GM21723 (cell line): ENCODE measurements at regions not wholly inside any gene's neighbourhood (a gene's known extent, or its start where the extent isn't known, plus 50 kb on each side); places are given as distances from the start of the nearest gene placed in this dataset.
A peak's percentile ranks its signal among the peaks of the same experiment; 100 is the strongest.

Experiments used
- ATAC-seq: cut with Tn5 transposase; IDR thresholded peaks from one replicate; pipeline ENCODE4 v1.9.1; 2021; ENCODE audit warnings: mild to moderate bottlenecking, moderate library complexity; ENCODE audit not compliant: unreplicated experiment

DNA sequence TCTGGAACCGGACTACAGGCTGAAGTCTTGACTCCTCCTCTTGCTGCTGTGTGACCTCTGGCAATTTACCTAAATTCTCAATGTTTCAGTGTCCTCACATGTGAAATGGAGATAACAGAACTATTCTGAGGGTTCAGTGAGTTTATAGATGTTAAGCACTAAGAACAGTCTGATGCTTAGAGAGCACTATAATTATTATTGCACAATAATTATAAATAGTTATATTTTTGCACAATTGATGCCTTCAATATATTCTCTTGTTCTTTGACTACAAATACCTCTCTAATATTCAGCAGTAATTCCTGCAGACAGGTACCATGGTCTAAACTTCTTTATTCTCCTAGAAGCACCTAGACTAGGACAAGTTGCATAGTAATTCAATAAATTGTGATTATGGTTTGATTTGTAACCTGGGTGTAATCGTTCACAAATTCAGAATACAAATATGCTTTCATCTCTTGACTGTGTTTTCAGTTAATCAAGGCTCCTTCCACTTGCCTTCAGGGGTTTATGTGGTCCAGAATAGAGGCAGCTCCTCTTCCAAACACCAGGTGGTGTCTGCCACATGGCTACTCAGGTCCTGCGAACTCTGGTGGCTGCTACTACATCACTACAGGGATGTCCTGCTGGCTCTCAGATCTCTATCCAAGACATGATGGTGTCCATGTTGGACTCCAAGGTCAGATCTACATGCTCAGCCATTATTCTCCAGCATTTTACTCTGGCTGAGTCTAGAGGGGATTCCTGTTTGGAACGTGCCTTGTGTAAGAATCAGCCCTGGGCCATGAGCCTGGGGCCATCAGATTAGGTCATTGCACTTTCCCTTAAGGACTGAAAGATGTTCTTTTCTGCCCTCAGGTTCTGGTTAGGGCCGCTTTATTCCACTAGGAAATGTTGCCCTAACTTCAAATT, 103.4 kb downstream of the QRFPR start:
- peak; percentile 60 for ATAC-seq

DNA sequence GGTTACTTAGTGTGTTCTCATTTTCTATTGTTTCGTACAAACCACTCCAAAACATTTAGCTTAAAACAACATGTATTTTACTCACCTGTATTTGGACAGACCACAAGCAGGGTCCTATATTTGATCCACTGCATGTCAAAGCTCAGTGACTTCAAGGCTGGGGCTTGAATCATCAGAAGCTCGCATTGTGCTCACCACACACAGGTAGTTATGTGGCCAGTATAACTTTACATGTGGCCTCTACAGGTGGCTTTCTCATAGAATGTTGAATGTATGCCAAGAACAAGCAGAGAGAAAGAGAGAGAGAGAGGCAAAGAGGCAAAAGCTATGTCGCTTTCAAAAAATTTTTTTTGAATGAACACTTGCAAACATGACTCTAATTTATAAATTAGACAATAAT, 107.6 kb downstream of the QRFPR start:
- no peak for ATAC-seq

DNA sequence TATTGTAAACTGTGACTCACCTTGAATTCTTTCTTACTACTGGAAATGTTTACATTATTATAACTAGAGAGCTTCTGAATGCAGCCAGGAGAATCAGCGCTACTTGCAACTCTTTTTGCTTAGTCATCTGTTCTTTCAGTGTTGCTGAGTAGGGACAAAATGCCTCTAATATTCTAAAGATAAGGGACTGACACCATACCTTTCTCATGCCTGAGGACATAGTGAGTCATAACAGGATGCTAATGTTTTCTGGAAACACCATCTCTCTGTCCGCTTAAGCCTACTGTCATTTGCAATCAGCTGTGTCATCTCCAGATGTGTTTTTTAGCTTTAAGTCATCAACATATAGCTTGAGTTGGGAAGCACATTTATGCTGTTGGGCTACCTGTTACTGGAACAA, 108.3 kb downstream of the QRFPR start:
- ATAC-seq, result peak; percentile 78

DNA sequence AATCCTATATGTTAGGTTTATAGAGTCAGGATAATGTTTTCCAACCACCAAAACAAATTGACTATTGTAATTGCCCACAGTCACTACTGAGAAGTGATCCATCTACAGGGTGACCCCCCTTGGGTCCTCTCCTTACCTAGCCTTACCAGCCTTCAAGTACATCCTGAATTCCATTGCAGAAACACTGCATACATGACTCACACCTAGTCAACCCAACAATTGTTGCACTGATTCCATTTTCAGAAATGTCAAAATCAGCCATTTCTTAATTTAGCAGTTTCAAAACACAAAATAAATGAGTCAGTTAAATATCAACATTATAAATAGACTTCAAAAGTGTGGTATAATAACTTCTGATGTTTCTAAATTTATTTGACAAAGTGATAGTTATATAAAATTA, 106.3 kb upstream of the TNIP3 start:
- ATAC-seq, result no peak

DNA sequence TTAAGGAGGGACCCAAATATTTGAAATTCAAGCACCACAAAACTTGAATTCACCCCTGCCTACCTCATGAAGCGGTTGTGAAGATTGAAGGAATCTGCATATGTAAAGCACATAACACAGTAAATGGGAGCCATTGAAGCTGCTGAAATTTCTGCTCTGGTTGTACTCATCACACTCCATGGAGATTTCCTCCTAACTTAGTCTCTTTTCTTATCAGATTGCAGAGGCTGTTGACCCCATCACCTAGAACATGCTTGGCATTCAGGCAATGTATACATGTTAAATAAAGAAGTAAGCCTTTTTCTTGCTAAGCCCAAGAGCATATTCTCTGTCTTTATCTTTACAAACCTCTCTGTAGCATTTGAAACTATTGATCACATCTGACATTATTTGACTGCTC, 104.9 kb upstream of the TNIP3 start:
- no peak for ATAC-seq

DNA sequence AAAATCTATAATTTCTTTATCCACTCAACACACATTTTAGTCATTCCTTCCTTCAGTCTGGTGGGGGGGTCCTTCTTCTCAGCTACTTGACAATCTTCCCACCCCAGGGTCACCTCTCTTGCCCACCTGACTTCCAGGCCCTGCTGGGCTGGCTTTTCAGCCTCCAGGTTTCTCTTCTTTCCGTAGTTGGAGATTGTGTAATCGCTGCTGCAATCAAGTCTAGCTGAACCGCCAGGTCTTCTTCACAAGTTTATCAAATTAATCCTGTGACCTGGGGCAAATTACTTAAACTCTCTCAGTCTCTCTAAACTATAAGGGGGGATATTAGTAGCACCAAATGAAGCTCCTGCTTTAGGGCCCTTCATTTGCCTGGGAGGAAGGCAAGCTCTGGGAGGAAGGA, 102.9 kb upstream of the TNIP3 start:
- ATAC-seq, result no peak

DNA sequence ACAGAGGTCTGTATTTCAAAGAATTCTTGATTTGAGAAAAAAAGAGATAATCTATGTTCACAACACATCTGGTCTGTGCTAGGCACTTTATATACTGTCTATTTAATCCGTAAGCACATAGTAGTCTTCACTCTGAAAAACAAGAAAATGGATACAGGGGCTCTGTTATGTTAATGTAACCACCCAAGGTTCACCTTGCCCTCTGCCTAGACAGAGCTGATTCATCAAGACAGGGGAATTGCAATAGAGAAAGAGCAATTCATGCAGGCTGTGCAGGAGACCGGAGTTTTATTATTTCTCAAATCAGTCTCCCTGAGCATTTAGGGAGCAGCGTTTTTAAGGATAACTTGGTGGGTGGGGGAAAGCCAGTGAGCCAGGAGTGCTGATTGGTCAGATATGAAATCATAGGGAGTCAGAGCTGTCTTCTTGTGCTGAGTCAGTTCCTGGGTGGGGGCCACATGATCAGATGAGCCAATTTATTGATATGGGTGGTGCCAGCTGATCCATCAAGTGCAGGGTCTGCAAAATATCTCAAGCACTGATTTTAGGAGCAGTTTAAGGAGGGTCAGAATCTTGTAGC, 92.9 kb upstream of the TNIP3 start:
- ATAC-seq, result no peak

DNA sequence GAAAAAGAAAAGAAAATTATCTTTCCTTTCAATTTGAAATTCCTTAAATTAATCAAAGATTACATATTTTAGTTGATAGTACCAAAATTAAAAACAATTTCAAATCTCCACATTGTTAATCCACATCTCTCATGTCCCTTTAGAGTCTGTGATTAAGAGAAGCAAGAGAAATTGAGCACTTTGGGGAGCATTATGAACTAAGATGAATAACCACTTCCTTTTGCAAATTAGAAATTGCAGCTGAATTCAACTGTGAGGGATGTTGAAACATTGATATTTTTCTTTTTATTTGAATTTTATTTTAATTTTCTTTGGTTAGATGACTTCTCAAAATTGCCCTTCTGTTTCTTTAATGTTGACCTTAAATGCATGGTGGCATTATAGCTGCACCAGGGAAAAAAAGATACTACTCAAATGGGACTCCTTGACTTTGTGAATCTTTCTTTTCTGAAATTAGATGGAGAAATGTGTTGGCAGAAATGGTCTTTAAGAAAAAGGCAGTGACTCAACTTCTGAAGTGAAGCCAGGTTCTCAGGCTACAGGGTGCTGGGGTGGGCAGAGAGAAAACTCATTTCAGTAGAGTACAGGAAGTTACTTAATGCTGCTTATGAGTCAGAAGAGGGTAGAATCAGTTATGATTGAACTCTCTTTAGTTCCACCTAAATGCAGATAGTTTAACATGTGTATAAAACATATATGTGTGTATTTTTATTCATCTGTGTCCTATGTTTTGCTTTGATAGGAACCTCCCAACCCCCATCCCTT, 92.0 kb upstream of the TNIP3 start:
- ATAC-seq, result peak; percentile 99

DNA sequence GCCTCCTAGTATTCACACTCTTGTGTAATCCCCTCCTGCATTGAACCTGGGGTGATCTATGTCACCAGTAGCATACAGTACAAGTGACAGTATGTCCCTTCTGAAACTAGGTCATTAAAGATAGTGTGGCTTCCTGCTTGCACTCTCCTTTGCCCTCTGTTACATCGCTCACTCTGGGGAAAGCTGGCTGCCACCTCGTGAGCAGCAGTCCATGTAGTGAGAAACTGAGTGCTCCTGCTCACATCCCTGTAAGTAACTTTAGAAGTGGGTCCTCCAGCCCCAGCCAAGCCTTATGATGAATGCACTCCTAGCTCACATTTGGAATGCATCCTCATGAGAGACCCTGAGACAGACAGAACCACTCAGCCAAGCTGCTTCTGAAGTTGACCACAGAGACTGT, 89.8 kb upstream of the TNIP3 start:
- no peak for ATAC-seq

DNA sequence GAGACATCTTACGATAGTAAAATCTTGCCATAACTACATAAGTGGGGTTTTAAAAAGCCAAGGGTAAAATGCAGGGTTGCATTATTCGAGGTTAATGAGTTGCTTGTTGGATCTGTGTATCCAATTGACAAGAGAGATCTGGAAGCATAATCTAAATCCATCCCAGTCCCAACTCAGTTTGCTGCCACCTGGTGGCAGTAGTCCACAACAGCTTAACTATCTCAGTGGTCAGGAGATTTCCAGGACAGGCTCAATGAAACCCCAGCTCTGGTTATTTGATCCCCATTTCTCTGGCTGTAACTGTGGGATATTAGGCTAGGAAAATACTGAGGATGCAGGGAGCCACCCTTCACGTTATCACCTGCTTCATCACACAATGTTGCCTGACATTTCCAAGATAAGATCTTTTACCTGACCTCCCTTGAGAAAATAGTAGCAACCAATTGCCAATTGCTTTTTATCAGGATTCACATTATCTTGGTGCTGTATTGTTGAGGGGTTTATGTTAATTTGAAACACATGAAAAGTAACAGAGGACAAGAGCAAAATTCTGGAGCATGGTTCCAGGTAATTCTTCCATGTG, 88.2 kb upstream of the TNIP3 start:
- no peak for ATAC-seq

DNA sequence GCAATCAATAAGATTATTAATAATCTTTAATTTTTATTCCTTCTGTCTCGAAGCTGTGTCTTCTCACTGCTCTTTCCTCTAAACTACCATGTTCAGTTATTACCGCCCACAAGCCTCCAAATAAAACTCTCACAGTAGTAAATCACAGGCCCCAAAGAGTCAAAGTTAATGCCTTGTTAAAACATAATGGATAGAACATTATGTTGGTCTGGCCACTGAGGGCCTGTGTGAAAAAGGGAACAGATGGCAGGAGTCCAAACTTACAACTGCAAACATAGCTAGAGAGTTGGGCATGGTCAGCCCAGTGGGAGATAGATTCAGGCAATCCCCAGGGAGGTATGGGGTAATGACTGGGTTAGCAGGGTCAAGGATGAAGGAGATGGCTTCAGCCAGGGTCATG, 84.6 kb upstream of the TNIP3 start:
- no peak for ATAC-seq

DNA sequence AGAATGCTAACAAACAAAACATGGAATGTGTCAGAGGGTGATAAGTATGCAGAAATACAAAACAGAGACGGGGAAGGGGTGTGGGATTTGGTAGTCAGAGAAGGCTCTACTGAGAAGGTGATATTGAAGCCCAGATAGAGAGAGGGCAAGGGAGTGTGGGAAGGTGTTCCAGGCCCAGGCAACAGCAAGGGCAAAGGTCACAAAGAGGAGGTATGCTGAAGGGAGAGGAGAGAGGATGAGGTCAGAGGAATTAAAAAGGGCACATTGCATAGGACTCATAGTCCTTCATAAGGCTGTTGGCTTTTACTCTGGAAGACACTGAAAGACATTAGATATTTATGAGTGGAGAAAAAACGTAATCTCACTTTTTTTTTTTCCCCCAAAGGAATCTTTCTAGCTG, 82.6 kb upstream of the TNIP3 start:
- ATAC-seq, result no peak

DNA sequence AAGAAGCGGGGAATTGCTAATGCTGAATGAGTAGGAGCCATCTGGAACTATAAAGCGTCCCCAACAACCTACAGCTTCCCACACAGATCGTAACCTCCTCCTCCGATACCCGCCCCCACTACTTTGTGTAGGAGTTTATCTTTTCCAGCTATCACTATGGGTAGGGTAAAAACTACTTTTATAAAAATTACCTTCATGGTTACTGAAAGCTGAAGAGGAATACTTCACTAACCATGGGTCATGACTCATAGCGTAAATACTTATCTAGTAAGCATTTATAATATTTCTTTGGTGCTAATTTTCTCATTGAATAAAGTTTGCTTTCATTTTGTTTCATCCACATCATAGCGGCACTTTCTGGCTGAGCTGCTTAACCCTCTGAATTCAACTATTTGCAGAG, 79.4 kb upstream of the TNIP3 start:
- ATAC-seq, result no peak

DNA sequence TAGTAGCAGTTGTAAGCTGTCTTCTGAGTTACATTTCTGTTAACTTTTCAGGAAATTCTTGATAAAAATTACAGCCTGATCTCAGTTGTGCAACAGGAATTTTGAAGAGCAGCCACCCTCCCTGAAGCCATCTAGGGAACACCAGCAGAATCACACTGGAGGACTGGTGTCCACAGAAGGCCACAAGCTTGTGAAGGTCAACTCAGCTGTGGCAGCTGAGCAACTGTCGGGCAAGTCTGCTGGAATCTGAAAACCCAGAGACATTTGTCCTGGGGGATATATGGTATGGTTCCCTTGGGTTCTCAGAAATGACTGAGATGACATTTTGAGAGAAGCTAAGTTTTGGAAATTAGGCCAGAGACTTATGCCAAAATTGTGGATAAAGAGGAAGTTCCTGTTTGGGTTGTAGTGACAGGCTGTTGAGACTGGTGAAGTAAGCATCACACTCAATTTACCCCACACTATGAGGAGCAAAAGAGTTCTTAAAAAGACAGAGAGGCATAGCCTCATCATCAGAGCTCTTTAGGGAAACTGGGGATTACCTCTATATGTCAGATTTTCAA, 78.1 kb upstream of the TNIP3 start:
- no peak for ATAC-seq

DNA sequence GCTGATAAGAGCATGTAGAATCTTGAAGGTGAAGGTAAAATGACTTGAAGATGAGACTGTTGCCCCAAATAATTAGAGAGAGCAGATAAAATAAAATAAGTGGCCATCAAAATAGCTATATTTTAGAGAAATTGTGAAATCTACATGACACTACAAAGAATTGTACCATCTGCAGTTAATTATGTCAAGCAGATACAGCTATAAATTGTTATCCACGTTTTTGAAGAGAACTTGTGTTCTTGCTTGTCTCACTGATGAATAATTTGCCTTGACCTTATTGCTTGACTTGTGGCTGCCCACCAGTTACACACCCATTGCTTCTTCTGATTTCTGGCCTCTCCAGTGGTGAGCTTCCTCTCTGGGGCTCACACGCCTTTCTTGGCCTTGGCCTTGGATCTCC, 75.8 kb upstream of the TNIP3 start:
- ATAC-seq, result no peak

DNA sequence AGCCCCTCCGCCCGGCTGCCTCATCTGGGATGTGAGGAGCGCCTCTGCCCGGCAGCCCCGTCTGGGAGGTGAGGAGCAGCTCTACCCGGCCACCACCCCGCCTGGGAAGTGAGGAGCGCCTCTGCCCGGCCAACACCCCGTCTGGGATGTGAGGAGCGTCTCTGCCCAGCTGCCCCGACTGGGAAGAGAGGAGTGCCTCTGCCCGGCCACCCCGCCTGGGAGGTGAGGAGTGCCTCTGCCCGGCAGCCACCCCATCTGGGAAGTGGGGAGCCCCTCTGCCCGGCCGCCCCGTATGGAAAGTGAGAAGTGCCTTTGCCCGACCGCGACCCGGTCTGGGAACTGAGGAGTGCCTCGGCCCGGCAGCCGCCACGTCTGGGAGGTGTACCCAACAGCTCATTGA, 74.3 kb upstream of the TNIP3 start:
- ATAC-seq, result no peak

DNA sequence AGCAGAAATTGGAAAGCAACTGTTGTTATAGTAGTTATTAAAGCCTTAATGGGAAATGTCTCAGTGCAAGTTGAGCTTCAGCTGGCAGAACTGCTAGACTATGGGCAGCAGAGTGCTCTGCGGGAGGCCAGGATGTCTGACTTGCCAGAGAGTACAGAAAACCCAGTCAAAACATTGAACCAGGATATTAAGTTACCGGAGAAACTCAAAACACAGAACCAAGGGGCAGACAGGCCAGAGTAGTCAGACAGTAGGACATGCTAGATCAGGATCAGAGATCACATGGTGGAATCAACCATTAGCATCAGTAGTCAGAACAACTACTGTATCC, 72.9 kb upstream of the TNIP3 start:
- no peak for ATAC-seq

DNA sequence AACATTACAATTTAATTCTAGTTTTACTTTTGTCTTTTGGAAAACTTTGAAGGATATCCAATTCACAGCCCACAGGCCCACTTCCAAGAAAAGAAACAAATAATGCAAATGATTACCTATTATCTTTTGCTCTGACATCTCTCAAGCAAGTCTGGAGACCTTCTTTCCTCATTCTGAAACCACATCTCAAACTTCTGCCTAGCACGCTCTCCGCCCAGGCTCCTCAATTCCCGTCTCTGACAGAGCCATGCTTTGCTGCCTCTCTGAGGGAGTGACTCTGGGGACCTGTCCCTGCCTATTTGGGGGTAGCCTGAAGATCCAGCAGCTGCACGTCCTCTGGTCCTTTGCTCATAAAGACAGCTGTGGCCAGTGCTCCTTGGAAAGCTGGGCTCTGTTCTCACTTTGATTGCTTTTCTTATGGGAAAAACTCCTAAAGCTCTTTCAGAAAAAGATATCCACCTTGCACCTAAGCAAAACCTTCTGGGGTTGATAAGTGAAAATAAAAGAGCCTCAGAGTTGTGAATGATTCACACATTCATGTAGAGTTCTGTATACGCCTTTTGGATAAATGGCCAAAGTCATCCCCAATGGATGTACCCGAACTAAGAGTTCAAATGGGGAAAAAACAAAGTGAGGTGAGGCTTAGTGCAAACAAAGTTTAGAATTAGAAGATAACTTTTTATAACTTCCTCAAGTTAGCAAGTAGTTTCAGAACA, 72.4 kb upstream of the TNIP3 start:
- ATAC-seq, result no peak

DNA sequence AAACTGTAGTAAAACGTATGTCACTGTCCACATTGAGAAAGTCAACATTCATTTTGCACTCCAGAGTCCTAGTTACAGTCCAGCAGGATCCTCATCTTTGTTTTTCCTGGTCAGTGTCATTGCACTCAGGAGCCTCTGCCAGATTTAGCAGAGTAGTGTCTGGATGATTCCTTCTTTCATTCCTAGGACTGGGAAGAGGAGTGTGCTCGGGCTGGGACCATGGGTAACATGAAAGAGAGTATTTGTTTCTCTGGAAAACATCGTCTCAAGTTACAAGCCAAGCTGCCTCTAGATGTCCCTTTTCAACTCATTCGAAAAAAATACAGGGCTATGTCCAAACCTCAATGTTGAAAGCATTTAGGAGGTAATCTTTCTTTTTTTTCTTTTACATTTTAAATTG, 69.9 kb upstream of the TNIP3 start:
- no peak for ATAC-seq

DNA sequence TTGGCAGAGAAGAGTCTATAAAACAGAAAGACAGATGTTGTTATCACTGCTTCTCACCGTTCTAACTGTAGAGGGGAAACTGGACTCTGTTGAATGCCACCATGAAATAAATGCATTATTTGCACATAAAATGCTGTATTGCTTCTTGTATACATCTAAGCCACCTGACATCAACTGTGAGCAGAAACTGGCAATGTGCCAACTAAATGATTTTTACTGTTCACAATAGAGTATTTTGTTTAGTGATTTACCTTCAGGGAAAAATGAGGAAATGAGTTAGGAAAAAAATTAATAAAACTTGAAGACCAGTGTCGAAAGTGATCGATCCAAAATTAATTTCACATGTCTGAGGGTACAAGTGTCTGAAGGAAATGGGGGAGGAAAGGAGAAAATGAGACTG, 65.9 kb upstream of the TNIP3 start:
- no peak for ATAC-seq

DNA sequence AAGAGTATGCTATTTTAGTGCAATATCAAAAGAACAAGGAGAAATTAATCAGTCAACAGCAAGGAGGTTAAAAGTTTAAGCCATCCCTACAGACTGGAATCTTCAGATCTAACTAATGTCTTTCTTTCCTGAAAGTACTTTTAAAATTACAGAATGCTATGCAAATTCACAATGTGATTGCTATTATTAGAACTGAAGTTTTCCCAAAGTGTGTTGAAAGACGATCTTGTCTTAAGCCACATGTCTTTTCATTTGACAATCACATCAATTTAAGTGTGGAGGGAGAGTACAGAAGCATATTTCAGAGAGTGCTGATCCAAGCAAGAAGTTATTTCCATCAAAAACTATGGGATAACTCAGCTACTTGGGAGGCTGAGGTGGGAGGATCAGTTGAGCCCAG, 64.7 kb upstream of the TNIP3 start:
- ATAC-seq, result no peak
